Kidney glomerular epithelial cell (primary cell): ENCODE measurements at regions not wholly inside any gene's neighbourhood (a gene's known extent, or its start where the extent isn't known, plus 50 kb on each side); places are given as distances from the start of the nearest gene placed in this dataset.

Experiments
- DNase-seq: peaks from one replicate; lab custom pipeline; 2025; lab: John Stamatoyannopoulos, UW

DNA sequence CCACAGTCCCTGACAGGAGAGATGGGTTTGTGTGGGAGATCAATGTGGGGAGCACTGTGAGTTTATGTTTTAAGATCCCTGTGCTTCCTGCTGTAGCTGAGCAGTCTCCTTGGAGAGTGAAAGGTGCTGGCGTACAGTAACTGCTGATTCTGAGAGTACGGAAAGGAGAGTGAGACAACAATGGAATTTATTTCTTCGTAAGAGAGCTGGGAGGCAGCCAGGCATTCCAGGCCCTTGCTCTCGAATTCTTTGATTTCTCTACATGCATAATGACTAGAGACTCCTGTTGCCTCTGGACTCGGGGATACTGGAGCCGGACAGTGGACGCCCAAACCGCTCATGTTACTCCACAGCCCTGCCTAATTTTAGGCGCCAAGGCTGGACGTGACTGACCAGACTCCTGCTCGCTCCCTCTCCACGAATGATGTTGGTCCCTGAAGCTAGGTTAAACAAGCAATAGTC, 131.0 kb upstream of the PHACTR1 start:
- DNase-seq, result peak; percentile 22

DNA sequence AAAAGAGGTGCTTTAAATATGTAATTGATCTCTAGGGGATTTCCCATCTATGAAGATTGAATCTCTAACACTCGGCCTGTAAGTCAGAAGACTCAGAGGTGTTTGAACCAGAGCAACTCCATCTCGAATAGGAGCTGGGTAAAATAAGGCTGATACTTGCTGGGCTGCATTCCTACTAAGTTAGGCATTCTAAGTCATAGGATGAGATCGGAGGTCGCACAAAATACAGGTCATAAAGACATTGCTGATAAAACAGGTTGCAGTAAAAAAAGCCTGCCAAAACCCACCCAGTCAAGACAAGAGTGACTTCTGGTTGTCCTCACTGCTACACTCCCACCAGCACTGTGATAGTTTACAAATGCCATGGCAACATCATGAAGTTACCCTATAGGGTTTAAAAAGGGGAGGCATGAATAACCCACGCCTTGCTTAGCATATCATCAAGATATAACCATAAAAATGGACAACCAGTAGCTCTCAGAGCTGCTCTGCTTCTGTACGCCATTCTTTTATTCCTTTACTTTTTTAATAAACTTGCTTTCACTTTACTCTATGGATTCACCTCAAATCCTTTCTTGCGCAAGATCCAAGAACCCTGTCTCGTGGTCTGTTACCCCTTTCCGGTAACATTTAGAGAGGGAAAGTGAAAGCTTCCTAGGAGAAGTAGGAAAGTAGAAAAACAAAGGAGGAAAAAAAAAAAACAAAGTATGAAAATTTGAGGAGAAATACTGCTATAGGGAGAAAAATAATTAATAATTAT, 129.7 kb upstream of the PHACTR1 start:
- DNase-seq, result no peak

DNA sequence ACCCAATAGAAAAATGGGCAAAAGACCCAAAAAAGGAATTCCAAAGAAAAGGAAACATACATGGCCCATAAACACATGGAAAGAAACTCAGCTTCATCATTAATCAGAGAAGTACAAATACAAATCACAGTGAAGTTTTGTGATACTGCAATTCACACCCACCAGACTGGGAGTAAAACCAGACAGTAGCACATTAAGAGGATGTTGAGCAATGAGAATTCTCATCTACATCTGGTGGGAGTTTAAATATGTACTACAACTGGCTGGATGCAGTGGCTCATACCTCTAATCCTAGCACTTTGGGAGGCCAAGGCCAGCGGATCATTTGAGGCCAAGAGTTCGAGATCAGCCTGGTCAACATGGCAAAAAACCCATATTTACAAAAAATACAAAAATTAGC, 125.7 kb upstream of the PHACTR1 start:
- DNase-seq, result no peak

DNA sequence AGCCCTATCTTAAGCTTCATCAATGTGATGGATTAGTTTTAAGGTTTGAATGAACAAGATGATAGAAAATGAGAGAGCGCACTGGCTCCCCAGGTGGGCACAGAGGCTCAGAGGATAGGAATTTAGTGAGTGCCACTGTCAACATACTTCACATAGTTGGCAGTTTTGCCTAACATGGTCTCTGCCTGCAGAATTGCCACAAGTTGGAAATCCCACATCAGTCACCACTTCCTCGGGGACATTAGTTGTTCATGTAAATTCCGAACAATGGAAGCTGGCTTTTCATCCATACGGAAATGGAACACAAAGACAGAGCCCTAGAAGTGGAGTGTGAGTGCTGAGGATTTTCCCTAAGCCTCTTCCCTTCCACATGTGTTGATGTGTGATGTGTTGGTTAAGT, 123.9 kb upstream of the PHACTR1 start:
- peak; percentile 31 for DNase-seq

GRCh38 chr6:12593771-12594529, 122.6 kb upstream of the PHACTR1 start:
- DNase-seq, result peak; percentile 59

- DNase-seq, result peak; percentile 59
Measured at GRCh38 chr6:12594530-12594893, 122.1 kb upstream of the PHACTR1 start.

GRCh38 chr6:12595161-12595811, 121.3 kb upstream of the PHACTR1 start:
- DNase-seq, result peak; percentile 45

DNA sequence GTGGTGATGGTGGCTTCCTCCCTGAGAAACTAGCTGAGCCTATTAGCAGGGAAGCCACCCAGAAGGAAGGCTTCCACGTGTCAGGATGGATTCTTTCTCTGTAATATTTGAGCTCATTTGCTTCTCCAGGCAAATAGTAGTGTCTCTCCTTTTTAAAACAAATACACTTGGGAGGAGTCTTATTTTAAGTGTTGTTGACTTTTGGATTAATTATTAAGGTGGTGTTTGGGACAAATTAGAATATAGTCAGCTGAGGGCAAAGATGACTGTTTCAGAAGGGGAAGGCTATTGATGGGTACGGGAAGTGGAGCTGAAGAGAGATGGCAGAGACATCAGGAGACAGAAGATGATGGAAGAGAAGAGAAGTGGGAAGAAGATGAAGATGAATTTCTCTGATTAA, 119.8 kb upstream of the PHACTR1 start:
- DNase-seq, result no peak

DNA sequence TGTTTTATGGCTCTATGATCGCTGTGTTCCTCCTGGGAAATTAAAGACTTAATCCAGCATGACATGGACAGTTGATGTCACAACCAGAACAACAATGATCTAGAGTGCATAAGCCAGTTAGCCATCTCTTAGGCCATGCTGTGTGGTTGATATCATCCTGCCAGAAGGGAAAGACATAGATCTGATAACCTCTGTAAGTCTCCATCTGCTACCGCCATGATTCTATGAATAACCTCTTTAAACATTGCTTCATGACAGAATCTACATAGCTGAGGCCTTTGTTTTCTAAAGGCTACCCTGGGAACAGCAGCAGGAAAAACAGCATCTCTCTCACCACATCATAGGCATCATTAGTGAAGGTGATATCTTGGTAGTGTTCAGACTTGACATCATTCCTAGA, 117.6 kb upstream of the PHACTR1 start:
- DNase-seq, result no peak

DNA sequence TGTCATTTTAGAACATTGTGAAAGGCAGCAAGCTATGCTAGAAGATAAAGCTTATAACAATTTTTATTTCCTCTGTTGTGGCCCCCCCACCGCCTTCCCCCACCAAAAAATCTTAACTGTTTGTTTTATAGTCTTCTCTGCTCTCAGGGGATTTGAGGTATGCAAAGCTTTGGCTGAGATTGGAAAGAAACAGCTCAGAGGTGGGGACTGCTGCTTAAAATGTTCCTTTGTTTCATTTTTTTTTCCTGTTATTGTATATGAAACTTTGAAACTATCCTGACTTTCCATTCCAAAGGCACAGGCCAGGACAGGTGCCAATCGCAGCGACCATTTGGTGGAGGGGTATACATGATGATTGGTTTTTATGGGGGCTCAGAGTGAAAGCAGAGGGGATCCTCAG, 114.7 kb upstream of the PHACTR1 start:
- DNase-seq, result no peak

DNA sequence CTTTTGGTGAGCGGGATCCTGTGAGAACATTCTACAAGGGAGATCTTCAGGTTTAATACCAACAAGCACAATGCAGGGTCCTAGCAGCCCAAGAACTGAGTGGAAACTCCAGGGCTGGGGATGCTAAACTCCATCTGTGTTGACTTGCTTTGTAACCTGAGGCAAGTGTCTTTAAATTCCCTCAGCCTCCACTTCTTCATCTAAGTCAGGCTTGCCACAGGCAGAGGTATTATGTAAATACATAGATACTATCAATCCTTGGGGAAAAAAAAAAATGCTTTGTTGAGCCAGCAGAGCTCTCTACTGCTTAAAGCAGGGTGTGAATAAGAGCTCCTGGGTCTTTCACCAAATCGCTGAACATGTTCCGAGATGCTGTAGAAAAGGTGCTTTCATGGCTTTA, 114.2 kb upstream of the PHACTR1 start:
- DNase-seq, result no peak

DNA sequence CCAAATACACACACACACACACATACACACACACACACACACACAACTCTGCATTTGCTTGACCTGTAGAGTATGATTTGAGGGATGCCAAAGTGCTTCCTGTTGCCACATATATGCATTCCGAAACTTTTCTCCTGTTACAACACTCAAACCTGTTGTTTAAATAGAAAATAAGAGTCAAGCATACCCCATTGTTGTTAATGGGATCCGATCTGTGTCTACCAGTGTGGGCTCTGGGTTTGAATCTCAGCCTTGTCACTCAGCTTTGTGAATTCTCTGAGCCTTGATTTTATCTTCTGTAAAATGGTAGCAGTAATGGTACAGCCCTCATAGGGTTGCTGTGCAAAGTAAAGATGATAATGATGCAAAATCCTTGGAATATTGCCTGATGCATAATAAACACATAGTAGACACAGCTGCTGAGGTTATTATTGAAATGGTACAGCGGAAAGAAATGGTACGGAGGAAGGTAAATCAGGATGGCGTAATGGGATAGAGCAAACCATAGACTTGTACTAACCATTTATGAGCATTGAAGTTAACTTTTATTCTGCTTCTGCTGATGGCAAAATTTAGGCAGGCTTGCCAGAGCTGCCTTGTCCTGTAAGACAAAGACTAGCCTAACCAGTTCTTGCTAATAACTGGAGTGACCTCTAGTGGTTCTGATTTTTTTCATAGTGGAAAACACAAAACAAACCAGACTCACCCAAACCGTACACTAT, 113.5 kb upstream of the PHACTR1 start:
- peak; percentile 64 for DNase-seq

- no peak for DNase-seq
Measured at GRCh38 chr6:12603673-12604049, 112.9 kb upstream of the PHACTR1 start.

GRCh38 chr6:12605888-12606345, 110.7 kb upstream of the PHACTR1 start:
- DNase-seq, result peak; percentile 60

DNA sequence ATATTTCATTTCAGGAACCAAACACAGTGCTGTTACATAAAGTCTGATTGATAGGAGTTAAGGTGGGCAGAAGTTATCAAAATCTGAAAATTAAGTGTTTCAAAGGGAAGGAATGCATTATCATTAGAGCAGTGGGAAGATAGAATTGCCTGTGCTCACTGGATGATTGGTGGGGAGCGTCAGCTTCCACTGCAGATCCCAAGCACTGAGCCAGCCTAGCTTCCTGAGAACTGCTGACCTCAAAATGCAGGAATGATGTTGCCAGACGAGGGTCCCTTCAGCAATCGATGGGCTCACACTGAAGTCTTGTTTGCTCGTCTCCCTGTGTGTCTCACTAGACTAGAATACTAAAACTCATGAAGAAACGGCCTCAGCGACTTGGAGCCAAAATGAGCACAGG, 110.0 kb upstream of the PHACTR1 start:
- no peak for DNase-seq

DNA sequence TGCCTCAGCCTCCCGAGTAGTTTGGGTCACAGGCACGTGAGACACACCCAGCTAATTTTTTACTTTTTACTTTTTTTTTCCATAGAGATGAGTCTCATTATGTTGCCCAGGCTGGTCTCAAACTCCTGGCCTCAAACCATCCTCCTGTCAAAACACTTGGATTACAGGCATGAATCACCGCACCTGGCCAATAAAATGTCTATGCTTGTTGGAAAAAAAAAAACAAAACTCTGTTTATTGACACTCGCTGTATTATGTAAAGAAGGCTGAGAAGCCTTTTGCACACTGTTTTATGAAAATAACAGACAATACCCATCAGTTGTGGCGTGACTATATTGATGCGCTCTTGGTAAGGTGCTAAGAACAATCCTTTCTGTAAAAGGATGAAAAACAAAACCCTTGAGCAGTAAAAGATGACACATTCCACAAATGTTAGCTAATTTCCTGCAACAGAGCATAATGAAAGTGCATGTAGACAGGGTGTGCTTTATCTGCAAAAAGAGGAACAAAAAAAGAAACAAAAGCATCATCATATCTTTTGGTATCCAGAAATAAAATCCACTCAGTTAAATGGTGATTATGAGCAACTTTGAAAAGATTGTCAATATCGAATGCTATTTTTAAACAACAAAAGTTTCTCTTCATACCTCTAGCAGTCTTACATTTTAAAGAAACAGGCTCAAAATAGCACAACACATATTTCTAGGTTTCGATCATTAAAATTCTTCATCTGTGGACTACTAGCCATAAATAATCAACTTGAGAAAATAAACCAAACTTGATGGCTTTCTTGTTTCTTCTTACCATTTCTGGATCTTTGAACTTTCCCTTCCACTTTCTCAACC, 108.3 kb upstream of the PHACTR1 start:
- peak; percentile 50 for DNase-seq

DNA sequence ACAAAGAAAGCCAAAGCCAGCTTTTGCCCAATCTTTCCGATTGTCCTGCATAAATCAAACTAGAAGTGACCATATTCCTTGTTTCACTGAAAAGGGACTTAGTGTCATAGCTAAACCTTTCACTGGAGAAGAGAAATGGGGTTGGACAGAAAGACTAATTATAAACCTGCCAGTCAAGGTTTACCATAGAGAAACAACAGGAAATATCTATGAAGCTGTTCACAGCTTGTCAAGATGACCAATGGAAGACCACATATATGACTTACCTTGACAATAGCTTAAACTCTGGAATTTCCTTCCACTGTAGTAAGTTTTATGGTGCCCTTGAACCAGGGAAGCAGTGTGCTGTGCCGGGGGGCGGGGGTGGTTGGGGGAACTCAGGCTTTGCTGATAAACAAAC, 107.7 kb upstream of the PHACTR1 start:
- no peak for DNase-seq

GRCh38 chr6:12609751-12610150, 106.8 kb upstream of the PHACTR1 start:
- no peak for DNase-seq

- no peak for DNase-seq
Measured at GRCh38 chr6:12610862-12611261, 105.7 kb upstream of the PHACTR1 start.

DNA sequence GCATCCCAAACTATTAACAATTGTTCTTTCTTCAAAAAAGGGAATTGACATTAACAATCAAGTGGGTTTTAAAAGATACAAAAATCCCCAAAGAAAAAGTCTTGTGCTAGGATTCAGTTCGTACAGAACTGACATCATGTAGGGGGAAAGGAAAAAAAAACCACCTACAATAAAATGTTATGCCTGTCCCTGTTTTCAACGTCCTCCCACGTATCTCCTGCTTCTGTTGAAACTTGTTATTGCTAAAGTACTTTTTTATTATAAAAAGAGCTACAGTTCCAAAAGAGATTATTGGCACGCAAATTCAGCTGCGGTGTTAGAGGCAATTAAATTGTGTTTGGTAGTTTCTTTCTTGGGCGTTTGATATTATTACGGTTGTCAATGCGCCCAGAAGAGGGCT, 102.8 kb upstream of the PHACTR1 start:
- no peak for DNase-seq

DNA sequence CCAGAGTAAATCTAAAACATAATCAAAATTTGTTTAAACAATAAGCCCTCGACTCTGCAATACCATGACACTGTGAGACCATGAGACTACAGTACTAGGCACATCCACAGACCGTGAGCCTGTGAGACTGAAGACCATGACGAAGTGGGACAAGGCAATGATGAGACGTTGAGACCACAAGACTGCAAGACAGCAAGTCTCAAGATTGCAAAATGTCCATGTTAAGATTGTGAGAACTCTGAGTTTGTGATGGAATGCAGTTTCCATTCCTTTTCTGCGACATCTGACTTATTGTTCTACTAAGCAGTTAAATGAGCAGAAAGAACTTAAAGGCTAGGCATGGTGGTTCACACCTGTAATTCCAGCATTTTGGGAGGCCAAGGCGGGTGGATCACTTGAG, 102.1 kb upstream of the PHACTR1 start:
- no peak for DNase-seq
